ENCODE measurements at regions not wholly inside any gene's neighbourhood (a gene's known extent, or its start where the extent isn't known, plus 50 kb on each side); places are given as distances from the start of the nearest gene placed in this dataset.

- DNase-seq (no peak), ATAC-seq (peak; percentile 88 to 94)
- H3K27ac ChIP-seq = peak overlapping the region; percentile 67
- H3K27me3 ChIP-seq (ENCODE audit: low read depth) = no peaks in the 10 kb centered on the region
- peak overlapping the region; percentile 48 for H3K4me3 ChIP-seq
- H3K36me3 ChIP-seq = no peaks in the 10 kb centered on the region
- no peaks in the 10 kb centered on the region for H3K9me3 ChIP-seq
- intact Hi-C loops (cut with DNase I) = no loop called here
- TF ChIP-seq CTCF (IDR thresholded peaks at IDR 0.05) = no peak
- H3K4me1 ChIP-seq = peaks cover 15% of the 10 kb centered on the region
Measured at GRCh38 chr6:6811128-6812009, 222.8 kb downstream of the LY86 start.

- intact Hi-C loops (cut with DNase I) = no loop called here
- Histone ChIP-seq H3K4me1 (peaks cover 10% of the 10 kb centered on the region), H3K36me3 (no peaks in the 10 kb centered on the region), H3K4me3 (no peak overlapping the region), H3K27me3 (ENCODE audit: low read depth) (no peaks in the 10 kb centered on the region), H3K9me3 (no peaks in the 10 kb centered on the region), H3K27ac (no peak overlapping the region)
- no peak for ATAC-seq
- no peak for TF ChIP-seq CTCF (IDR thresholded peaks at IDR 0.05)
- DNase-seq = no peak
Measured at GRCh38 chr6:6812427-6812826, 223.9 kb downstream of the LY86 start.

GRCh38 chr6:6815732-6816131 lies 227.2 kb downstream of the LY86 start:
- no peaks in the 10 kb centered on the region for H3K27me3 ChIP-seq (ENCODE audit: low read depth)
- intact Hi-C loops (cut with DNase I) = no loop called here
- no peak overlapping the region for H3K27ac ChIP-seq
- no peak for ATAC-seq
- no peaks in the 10 kb centered on the region for H3K36me3 ChIP-seq
- peaks cover 6% of the 10 kb centered on the region for H3K4me1 ChIP-seq
- no peak for TF ChIP-seq CTCF (IDR thresholded peaks at IDR 0.05)
- H3K9me3 ChIP-seq = no peaks in the 10 kb centered on the region
- H3K4me3 ChIP-seq = no peak overlapping the region
- no peak for DNase-seq

GRCh38 chr6:6816716-6817115 lies 228.2 kb downstream of the LY86 start:
- ATAC-seq = no peak
- no peak for DNase-seq
- H3K36me3 ChIP-seq = no peaks in the 10 kb centered on the region
- TF ChIP-seq CTCF (IDR thresholded peaks at IDR 0.05) = no peak
- peaks cover under 1% of the 10 kb centered on the region for H3K4me1 ChIP-seq
- intact Hi-C loops (cut with DNase I) = no loop called here
- H3K4me3 ChIP-seq = no peak overlapping the region
- H3K27ac ChIP-seq = no peak overlapping the region
- no peaks in the 10 kb centered on the region for H3K9me3 ChIP-seq
- no peaks in the 10 kb centered on the region for H3K27me3 ChIP-seq (ENCODE audit: low read depth)

GRCh38 chr6:6818078-6818639 lies 229.6 kb downstream of the LY86 start:
- no peak for DNase-seq
- no peak for TF ChIP-seq CTCF (IDR thresholded peaks at IDR 0.05)
- no peaks in the 10 kb centered on the region for H3K27me3 ChIP-seq (ENCODE audit: low read depth)
- H3K4me3 ChIP-seq = no peak overlapping the region
- intact Hi-C loops (cut with DNase I) = no loop called here
- no peaks in the 10 kb centered on the region for H3K4me1 ChIP-seq
- H3K9me3 ChIP-seq = no peaks in the 10 kb centered on the region
- ATAC-seq = no peak
- H3K36me3 ChIP-seq = no peaks in the 10 kb centered on the region
- H3K27ac ChIP-seq = no peak overlapping the region
